Fibroblast of peridontal ligament (primary cell): ENCODE measurements at regions not wholly inside any gene's neighbourhood (a gene's known extent, or its start where the extent isn't known, plus 50 kb on each side); places are given as distances from the start of the nearest gene placed in this dataset.

Experiments used
- DNase-seq: peaks from one replicate; pipeline ENCODE4 v3.0.0-alpha.2; 2010; ENCODE audit errors: extremely low read depth

- DNase-seq, result no peak
Measured at GRCh38 chr9:28912621-28913020, 1339.3 kb upstream of the C9orf72 start.

- no peak for DNase-seq
Measured at GRCh38 chr9:28915202-28915930, 1342.1 kb upstream of the C9orf72 start.

GRCh38 chr9:28916348-28916747 lies 1343.1 kb upstream of the C9orf72 start:
- no peak for DNase-seq

GRCh38 chr9:28921857-28922500 lies 1348.7 kb upstream of the C9orf72 start:
- DNase-seq, result no peak

DNA sequence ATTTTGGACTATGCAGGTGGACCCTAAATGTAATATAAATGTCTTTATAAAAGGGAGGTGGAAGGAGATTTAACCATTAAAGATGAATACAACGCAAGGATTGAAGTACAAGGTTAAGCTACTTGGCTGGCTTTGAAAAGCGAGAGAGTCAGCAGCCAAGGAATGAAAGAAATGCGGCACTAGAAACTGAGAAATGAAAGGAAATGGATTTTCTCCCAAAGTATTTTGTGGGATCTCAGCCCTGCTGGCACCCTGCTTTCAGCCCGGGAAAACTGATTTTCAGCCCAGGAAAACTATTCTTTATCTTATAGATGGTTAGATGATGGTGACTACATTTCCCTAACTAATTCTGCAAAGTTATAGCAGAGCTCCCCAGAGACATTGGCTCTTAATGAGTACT lies 1349.6 kb upstream of the C9orf72 start:
- DNase-seq, result no peak

DNA sequence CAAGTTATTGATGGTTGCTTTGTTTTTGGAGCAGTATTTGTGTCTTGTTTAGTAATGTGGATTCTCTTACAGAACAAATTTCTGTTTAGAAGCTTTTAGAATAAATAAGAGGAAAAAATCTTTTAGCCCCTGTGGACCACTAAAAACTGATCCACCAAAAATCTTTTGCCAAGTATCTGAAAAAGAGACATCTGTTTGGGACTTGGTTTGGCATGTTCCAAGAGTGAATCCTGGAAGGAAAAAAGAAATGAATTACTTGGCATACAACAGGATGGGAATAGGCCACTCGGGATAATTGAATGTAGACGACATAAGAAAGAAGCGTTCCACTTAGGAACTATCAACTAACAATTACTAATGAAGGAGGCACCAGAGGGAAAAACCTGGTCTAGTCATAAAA lies 1350.1 kb upstream of the C9orf72 start:
- DNase-seq, result no peak

DNA sequence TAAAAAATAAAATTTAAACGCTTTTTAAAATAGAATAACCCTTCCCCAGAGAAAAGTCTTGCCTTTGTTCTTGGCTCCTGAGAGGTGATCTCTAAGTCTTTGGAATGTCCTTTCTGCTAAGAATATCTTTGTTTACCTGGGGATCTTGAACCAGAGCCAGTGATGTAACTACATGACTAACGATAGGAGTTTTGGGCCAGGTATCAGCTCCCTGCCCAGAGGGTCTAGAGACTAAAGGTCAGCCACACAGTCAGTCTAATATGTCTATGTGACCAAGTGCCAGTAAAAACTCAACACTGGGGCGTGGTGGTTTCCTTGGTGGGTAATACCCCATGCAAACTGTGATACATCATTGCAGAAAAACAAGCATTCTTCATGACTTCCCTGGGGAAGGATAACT lies 1351.9 kb upstream of the C9orf72 start:
- DNase-seq, result no peak

DNA sequence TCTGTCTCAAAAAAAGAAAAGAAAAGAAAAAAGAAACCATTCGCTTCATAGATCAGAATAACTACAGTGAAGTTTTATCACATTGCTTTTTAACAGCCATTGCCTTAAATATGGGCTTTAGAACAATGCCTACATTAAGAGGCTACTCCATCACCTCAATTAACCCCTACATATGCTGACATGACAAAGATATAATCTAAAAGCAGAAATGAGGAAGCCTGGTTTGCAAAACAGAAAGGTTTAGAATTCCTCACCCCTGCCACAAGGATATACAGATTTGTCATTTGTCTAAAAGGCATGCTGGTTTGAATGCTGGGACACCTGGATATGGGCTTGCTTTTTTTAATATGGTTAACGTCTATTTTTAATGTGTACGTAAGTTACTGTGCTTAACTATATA lies 1353.0 kb upstream of the C9orf72 start:
- no peak for DNase-seq

DNA sequence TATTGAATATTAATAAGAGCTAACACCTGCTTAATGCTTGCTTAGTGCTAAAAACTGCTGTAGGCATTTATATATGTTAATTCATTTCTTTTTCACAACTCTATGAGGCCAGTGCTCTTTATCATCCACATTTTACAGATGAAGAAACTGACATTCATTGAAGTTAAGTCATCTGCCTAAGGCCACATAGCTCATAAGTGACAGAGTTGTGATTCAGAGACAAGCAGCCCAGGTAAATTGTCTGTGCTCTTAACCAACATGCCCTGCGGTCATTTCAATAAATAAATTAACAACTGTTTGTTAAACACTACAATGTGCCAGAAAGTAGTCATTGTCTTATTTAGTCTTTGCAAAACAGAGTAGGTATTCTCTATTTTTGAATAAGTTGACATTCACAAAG lies 1354.4 kb upstream of the C9orf72 start:
- DNase-seq, result no peak

DNA sequence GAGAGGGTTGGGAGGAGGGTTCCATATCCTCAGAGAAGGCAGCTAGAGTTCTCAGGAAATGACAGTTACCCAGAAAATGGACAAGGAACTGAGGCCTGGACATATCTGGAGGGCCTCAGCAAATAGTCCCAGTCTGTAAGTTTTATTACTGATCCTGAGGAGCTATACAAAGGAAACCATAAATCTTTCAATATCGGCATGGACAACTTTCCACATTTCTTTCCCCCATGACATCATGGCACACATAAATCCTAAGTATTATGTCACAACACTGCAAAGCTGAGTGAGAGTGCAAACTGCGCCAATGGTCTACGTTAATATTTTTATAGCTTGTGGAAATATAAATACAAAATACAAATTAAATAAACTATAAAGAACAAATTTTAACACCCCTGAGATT lies 1356.2 kb upstream of the C9orf72 start:
- DNase-seq, result no peak

- DNase-seq, result no peak
Measured at GRCh38 chr9:28930766-28931165, 1357.5 kb upstream of the C9orf72 start.

DNA sequence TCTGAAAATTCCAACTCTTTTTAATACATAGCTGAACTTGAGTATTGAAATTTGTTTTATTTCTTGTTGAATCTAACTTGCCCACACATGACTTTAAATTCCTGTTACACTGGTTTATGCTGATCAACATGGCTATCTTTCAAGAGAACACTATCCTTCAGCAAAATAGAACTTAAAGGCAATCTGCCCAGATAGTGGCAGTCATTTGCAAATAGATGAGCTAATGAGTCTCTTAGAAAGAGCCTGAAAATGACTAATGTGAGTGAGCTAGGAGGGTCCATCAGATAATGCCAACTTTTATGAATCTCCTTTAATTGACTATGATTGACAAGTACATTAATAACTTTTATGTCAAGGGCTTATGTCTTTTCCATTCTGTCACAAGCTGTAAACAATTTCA lies 1360.8 kb upstream of the C9orf72 start:
- no peak for DNase-seq

DNA sequence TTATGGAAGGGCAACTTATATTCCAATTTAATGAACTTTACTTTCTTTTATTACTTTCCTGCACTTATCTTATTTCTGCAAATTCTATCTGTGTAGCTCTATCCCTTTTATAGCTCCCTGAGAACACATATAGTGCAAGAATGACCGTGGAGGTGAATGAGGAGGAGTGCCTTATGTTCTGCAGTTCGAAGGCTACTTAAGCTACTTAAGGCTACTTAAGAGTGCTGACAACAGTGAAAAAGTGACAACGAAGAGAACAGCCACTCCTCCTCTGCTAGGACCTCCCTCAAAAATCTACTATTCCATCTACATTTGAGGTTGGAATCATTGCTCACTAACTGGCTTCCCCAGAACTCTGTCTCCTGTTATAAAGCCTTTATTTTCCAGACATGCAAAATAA lies 1365.7 kb upstream of the C9orf72 start:
- no peak for DNase-seq

GRCh38 chr9:28941856-28942255 lies 1368.6 kb upstream of the C9orf72 start:
- no peak for DNase-seq

DNA sequence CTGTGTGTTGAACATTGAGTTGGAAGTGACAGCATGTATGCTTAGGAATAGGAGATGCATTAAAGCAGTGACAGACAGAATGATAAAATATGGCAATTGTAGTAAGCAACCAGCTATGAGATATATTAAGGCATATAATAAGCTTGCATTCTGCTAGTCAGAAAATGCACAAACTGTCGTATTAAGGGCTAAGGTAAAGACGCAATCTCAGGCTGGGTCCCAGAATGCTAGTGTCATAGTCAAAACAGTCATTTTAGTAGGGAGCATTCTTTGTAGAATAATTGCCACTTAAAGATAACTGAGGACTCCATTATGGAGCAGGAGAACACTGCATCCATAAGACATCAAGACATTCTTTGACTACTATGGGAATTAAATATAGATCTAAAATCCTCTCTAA lies 1369.7 kb upstream of the C9orf72 start:
- no peak for DNase-seq

DNA sequence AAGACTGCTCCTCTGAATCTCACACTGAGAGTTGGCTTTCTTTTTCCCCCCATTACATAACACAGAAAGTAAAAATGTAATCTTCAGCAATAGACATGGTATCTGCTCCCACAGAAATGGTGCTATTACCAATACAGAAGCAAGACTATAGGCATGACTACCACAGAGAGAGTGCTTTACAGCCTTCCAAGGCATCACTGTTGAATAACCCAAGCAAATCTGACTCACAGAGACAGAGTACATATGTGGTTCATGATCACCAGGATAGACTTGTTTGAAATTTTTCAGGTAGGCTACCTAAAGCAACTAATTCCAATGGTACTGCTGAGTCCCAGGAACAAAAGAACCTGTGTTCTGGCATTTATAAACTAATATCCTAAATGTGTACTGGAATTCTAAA lies 1373.4 kb upstream of the C9orf72 start:
- no peak for DNase-seq

GRCh38 chr9:28951945-28952344 lies 1378.7 kb upstream of the C9orf72 start:
- no peak for DNase-seq

GRCh38 chr9:28956116-28956880 lies 1383.0 kb upstream of the C9orf72 start:
- DNase-seq, result no peak

DNA sequence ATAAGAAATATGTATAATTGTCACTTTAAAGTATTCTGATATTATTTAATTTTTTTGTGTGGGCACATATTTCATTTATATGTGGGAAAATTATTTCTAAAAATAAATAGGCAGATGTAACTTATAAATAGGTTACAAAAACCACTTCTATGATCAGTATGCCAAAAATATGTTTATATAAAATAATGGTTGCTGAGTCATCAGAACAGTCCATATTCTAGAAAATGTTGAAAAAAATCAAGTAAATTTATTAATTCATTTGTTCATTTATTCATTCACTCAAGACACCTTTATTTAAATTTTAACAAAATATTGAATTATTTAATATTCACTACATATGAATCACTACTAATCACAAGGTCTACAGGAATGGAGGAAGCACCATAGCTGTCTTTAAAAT lies 1387.3 kb upstream of the C9orf72 start:
- DNase-seq, result no peak

DNA sequence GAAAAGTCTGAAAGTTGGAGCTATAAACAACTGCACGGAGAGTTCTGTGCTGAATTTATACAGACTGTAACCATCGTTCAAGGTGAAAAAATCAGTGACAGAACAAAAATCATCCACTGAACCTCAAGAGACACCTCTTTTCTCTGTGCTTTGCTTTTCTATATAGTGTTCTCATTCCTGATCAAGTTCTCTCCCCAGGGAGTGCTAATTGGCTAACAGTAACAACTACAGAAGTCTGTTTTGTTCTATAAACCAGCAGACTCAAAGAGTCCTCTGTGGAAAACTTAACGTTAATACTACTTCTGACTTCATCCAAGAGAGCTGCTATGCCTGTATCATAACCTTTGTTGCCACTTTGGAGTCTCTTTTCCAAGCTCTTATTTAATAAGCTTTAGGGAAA lies 1388.3 kb upstream of the C9orf72 start:
- DNase-seq, result no peak

- no peak for DNase-seq
Measured at GRCh38 chr9:28967226-28967625, 1393.9 kb upstream of the C9orf72 start.

- DNase-seq, result no peak
Measured at GRCh38 chr9:28970241-28970654, 1397.0 kb upstream of the C9orf72 start.

DNA sequence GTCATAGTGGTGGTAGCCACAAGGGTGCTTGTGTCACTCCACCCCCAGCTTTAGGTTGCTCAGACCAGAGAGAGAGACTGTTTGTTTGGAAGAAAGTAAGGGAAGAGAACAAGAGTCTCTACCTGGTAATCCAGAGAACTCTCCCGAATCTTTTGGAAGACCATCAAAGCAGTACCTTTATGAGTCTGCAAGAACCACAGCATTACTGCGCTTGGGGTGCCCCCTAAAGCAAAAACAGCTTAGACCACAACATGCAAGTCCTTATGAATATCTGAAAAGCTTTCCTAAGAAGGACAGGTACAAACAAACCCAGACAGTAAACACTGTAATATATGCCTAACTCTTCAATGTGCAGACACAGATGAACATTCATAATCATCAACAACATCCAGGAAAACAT lies 1398.6 kb upstream of the C9orf72 start:
- DNase-seq, result no peak
